B cell (primary cell): ENCODE measurements at regions not wholly inside any gene's neighbourhood (a gene's known extent, or its start where the extent isn't known, plus 50 kb on each side); places are given as distances from the start of the nearest gene placed in this dataset.

ENCODE experiments used
- ATAC-seq: fragments of 200-7000 bp; cut with Tn5 transposase; one replicate; pipeline ENCODE4 v1.10.0; 2021; ENCODE audit warnings: low read depth, mild to moderate bottlenecking, moderate number of reproducible peaks, moderate library complexity
- CTCF ChIA-PET: fragments of 350-600 bp; sonication (Branson Sonifier 250); formaldehyde crosslinking; loops from one replicate; lab custom pipeline; 2021; ENCODE audit warnings: antibody characterized with exemption, inconsistent platforms; lab: Charles Lee
- POLR2A ChIA-PET: fragments of 350-600 bp; sonication (Branson Sonifier 250); formaldehyde crosslinking; loops from one replicate; lab custom pipeline; 2021; ENCODE audit warnings: antibody characterized with exemption; lab: Charles Lee
- DNase-seq: peaks from one replicate; pipeline ENCODE4 v3.0.0; 2013
- H2AFZ ChIP-seq: 2 replicates; pipeline ENCODE4 v1.6.1; 2012; ENCODE audit warnings: mild to moderate bottlenecking, low read depth, low read length; ENCODE audit not compliant: insufficient read depth, poor library complexity, severe bottlenecking
- H3K27ac ChIP-seq, 2 donors: 1 replicate in 1 of 2; 2 replicates in 1 of 2; pipeline ENCODE4 v1.5.1; 2012 to 2013; ENCODE audit warnings: low read length in 2 of 2, mild to moderate bottlenecking in 2 of 2, moderate library complexity in 1 of 2
- H3K27me3 ChIP-seq, 4 experiments: fragments of 200-600 bp in 1 of 4; sonication (generic) in 1 of 4; replicated peaks in 1 of 4; 1 replicate in 2 of 4; 2 replicates in 2 of 4; pipeline versions ENCODE4 v1.6.1 to v1.7.0; 2013 to 2016; ENCODE audit warnings: low read length in 3 of 4, mild to moderate bottlenecking in 2 of 4, mixed read lengths in 1 of 4, moderate library complexity in 1 of 4; ENCODE audit not compliant: insufficient read depth in 4 of 4, control insufficient read depth in 3 of 4; ENCODE audit errors: control extremely low read depth in 1 of 4
- H3K36me3 ChIP-seq, 2 experiments: replicated peaks in 1 of 2; 1 replicate in 1 of 2; 2 replicates in 1 of 2; pipeline versions ENCODE4 v1.6.1 to v1.7.1; 2013; ENCODE audit warnings: low read length in 1 of 2; ENCODE audit not compliant: insufficient read depth in 2 of 2, control insufficient read depth in 1 of 2; ENCODE audit errors: control extremely low read depth in 1 of 2, extremely low read depth in 1 of 2
- H3K4me1 ChIP-seq, 2 donors: fragments of 200-600 bp in 1 of 2; sonication (generic) in 1 of 2; 1 replicate in 1 of 2; 2 replicates in 1 of 2; pipeline versions ENCODE4 v1.5.1 to v1.6.1; 2013 to 2017; ENCODE audit warnings: low read length in 2 of 2; ENCODE audit not compliant: control insufficient read depth in 2 of 2, insufficient read depth in 2 of 2
- H3K4me2 ChIP-seq: replicated peaks from 2 replicates; pipeline ENCODE3; 2012; ENCODE audit warnings: mild to moderate bottlenecking, low read depth, low read length; ENCODE audit not compliant: poor library complexity, severe bottlenecking
- H3K4me3 ChIP-seq, 5 experiments: fragments of 200-600 bp in 1 of 5; sonication (generic) in 1 of 5; 1 replicate in 3 of 5; 2 replicates in 2 of 5; pipeline versions ENCODE4 v1.5.1 to v1.7.0; 2011 to 2016; ENCODE audit warnings: low read length in 4 of 5, mild to moderate bottlenecking in 4 of 5, low read depth in 2 of 5, control low read depth in 1 of 5, moderate library complexity in 1 of 5; ENCODE audit not compliant: insufficient read depth in 1 of 5; ENCODE audit errors: control extremely low read depth in 1 of 5, extremely low read depth in 1 of 5
- H3K79me2 ChIP-seq: fragments of 200-600 bp; sonication (generic); one replicate; pipeline ENCODE4 v1.6.0; 2016; ENCODE audit warnings: low read length; ENCODE audit not compliant: control insufficient read depth, insufficient read depth
- H3K9ac ChIP-seq: fragments of 200-600 bp; sonication (generic); 2 replicates; pipeline ENCODE4 v1.6.1; 2017; ENCODE audit warnings: mild to moderate bottlenecking, low read length, moderate library complexity
- H3K9me3 ChIP-seq, 3 donors: one replicate each; pipeline versions ENCODE4 v1.6.1 to v1.7.1; 2013; ENCODE audit warnings: low read length in 2 of 3; ENCODE audit not compliant: control insufficient read depth in 2 of 3, insufficient read depth in 1 of 3; ENCODE audit errors: control extremely low read depth in 1 of 3
- H4K20me1 ChIP-seq: 2 replicates; pipeline ENCODE4 v1.6.0; 2012; ENCODE audit warnings: mild to moderate bottlenecking, low read length; ENCODE audit not compliant: insufficient read depth, control insufficient read depth, poor library complexity, severe bottlenecking
- H3K27ac Mint-ChIP-seq: one replicate; pipeline ENCODE4 v1.8.0; 2021; ENCODE audit warnings: mixed read lengths
- H3K27me3 Mint-ChIP-seq: one replicate; pipeline ENCODE4 v1.8.0; 2021; ENCODE audit warnings: mixed read lengths
- H3K4me1 Mint-ChIP-seq: one replicate; pipeline ENCODE4 v1.8.0; 2021; ENCODE audit warnings: mixed read lengths
- H3K4me3 Mint-ChIP-seq: one replicate; pipeline ENCODE4 v1.8.0; 2021; ENCODE audit warnings: mixed read lengths
- H3K9me3 Mint-ChIP-seq: one replicate; pipeline ENCODE4 v1.8.0; 2022; ENCODE audit warnings: mixed read lengths; ENCODE audit not compliant: insufficient read depth
- EZH2 ChIP-seq: IDR thresholded peaks from 2 replicates; pipeline ENCODE4 v1.6.1; 2012; ENCODE audit warnings: borderline replicate concordance, low read depth, mild to moderate bottlenecking, moderate library complexity, low read length; ENCODE audit not compliant: insufficient read depth, poor library complexity, severe bottlenecking
- WGBS: methylation state at CpG from one replicate; pipeline ENCODE4 v1.1.5; 2013; ENCODE audit warnings: missing lambda C conversion rate; ENCODE audit not compliant: insufficient coverage; 5-methylcytosine and 5-hydroxymethylcytosine counted together
- intact Hi-C: fragments of 100-400 bp; cut with micrococcal nuclease; formaldehyde crosslinking; loops from one replicate; pipeline ENCODE4 v1.10.0; 2022
- TF ChIP-seq, protein P1 (sequence below): fragments of 200-600 bp; IDR thresholded peaks from one replicate; pipeline ENCODE4 v1.8.0; 2022; ENCODE audit warnings: antibody characterized with exemption, mild to moderate bottlenecking

GRCh38 chr6:17211101-17211500 lies 70.1 kb upstream of the RBM24 start:
- TF ChIP-seq EZH2: no peak
- TF ChIP-seq, protein P1, sequence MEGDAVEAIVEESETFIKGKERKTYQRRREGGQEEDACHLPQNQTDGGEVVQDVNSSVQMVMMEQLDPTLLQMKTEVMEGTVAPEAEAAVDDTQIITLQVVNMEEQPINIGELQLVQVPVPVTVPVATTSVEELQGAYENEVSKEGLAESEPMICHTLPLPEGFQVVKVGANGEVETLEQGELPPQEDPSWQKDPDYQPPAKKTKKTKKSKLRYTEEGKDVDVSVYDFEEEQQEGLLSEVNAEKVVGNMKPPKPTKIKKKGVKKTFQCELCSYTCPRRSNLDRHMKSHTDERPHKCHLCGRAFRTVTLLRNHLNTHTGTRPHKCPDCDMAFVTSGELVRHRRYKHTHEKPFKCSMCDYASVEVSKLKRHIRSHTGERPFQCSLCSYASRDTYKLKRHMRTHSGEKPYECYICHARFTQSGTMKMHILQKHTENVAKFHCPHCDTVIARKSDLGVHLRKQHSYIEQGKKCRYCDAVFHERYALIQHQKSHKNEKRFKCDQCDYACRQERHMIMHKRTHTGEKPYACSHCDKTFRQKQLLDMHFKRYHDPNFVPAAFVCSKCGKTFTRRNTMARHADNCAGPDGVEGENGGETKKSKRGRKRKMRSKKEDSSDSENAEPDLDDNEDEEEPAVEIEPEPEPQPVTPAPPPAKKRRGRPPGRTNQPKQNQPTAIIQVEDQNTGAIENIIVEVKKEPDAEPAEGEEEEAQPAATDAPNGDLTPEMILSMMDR: no peak
- Mint-ChIP-seq H3K27ac (no peak overlapping the region), H3K4me3 (no peak overlapping the region), H3K27me3 (no peaks in the 10 kb centered on the region), H3K9me3 (peaks cover 3% of the 10 kb centered on the region), H3K4me1 (no peaks in the 10 kb centered on the region)
- Histone ChIP-seq H3K79me2 (no peaks in the 10 kb centered on the region), H3K9me3 (peaks cover 0 to 3% (median 0%) of the 10 kb centered on the region in 3 donors), H3K4me3 (no peak overlapping the region), H3K4me2 (no peak overlapping the region), H3K36me3 (no peaks in the 10 kb centered on the region), H4K20me1 (no peaks in the 10 kb centered on the region), H2AFZ (no peak overlapping the region), H3K27ac (no peak overlapping the region), H3K9ac (no peak overlapping the region), H3K27me3 (no peaks in the 10 kb centered on the region), H3K4me1 (no peaks in the 10 kb centered on the region)
- intact Hi-C loops: no loop called here
- no peak for ATAC-seq
- DNase-seq: no peak
- ChIA-PET POLR2A (no interaction called here), CTCF (no interaction called here)
- 91% methylated on average over 3 of the region's 3 CpGs for WGBS

GRCh38 chr6:17212546-17213371 lies 68.4 kb upstream of the RBM24 start:
- H3K4me1 Mint-ChIP-seq: no peaks in the 10 kb centered on the region
- no peak overlapping the region for H3K4me3 Mint-ChIP-seq
- intact Hi-C loops: no loop called here
- peaks cover 7% of the 10 kb centered on the region for H3K9me3 Mint-ChIP-seq
- H2AFZ ChIP-seq: no peak overlapping the region
- TF ChIP-seq EZH2: no peak
- TF ChIP-seq, protein P1: no peak
- ATAC-seq: no peak
- CTCF ChIA-PET: interaction anchor here (0.7 kb wide), 1 partner anchor 180 kb away, joined by 3 read pairs; no protein-coding TSS in a partner anchor
- H3K36me3 ChIP-seq: no peaks in the 10 kb centered on the region
- H3K4me3 ChIP-seq: no peak overlapping the region
- no peaks in the 10 kb centered on the region for H3K4me1 ChIP-seq
- H3K27me3 ChIP-seq: no peaks in the 10 kb centered on the region
- H3K79me2 ChIP-seq: no peaks in the 10 kb centered on the region
- no peak for DNase-seq
- H3K9ac ChIP-seq: no peak overlapping the region
- no peaks in the 10 kb centered on the region for H4K20me1 ChIP-seq
- no peaks in the 10 kb centered on the region for H3K27me3 Mint-ChIP-seq
- POLR2A ChIA-PET: no interaction called here
- H3K27ac ChIP-seq: no peak overlapping the region
- no peak overlapping the region for H3K27ac Mint-ChIP-seq
- H3K9me3 ChIP-seq: peaks cover 0 to 3% (median 0%) of the 10 kb centered on the region in 3 donors
- no peak overlapping the region for H3K4me2 ChIP-seq
- 78% methylated on average over 9 of the region's 13 CpGs for WGBS
